Activated CD4-positive, alpha-beta T cell treated with anti-CD3 and anti-CD28 coated beads, Interleukin-10, Interleukin-2, amounts not matched to agents 100 ng/mL and 50 ng/mL, durations not matched to agents 16 hours and 8 hours (primary cell): ENCODE measurements at regions not wholly inside any gene's neighbourhood (a gene's known extent, or its start where the extent isn't known, plus 50 kb on each side); places are given as distances from the start of the nearest gene placed in this dataset.
"Not testable (repeated sequence)": the region's sequence is repeated elsewhere in the genome, so short reads cannot be mapped to it uniquely, and the experiment has no call there.

ENCODE experiments used
- DNase-seq: peaks from one replicate; pipeline ENCODE4 v3.0.0-alpha.2; 2020

GRCh38 chr7:29709002-29709401, 97.3 kb upstream of the WIPF3 start:
- DNase-seq = not testable (repeated sequence)

DNA sequence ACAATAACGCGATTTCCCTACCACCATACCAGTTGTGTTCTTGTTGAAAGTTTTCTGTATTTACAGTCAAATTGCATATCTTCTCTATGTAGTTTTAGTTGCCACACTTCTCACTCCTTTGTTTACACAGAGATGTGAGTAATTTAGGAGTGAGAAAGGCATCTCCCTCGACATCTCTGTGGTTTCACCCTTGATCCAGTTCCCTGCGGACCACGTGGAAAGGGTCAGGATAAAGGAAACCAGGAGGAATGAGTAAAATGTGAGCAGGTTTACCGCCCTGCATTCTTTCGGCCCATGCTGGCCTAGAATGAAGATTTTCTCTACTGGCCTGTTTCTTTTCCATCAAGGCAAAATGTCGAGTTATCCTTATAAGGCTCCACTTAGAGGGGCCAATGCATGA, 83.2 kb upstream of the WIPF3 start:
- not testable (repeated sequence) for DNase-seq

DNA sequence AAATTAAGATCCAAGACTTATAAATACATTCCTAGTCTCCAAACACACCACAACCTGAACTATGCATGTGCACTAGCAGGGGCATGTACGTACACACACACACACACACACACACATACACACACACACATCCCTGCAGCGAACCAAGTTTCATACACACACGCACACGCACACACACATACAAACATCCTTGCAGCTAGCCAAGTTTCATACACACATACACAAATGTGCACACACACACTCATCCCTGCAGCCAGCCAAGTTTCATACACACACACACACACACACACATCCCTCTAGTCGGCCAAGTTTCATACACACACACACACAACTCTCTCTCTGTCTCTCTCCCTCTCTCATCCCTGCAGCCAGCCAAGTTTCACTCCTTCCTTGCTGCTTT, 82.7 kb upstream of the WIPF3 start:
- DNase-seq = no peak

DNA sequence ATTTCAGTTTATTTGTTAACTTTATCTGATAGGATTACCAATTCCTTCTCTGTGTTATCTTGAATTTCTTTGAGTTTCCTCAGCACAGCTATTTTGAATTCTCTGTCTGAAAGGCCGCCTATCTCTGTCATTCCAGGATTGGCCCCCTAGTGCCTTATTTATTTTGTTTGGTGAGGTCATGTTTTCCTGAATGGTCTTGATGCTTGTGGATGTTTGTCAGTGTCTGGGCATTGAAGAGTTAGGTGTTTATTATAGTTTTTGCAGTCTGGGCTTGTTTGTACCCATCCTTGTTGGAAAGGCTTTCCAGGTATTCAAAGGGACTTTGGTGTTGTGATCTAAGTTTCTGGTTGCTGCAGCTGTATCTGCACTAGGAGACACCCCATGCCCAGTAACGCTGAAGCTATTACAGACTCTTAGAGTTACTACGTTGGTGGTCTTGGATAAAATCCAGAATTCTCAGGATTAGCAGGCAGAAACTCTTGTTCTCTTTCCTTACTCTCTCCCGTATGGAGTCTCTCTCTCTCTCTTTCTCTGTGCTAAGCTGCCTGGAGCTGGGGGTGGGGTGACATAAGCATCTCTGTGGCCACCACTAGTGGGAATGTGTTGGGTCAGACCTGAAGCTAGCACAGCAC, 76.7 kb upstream of the WIPF3 start:
- DNase-seq = not testable (repeated sequence)

DNA sequence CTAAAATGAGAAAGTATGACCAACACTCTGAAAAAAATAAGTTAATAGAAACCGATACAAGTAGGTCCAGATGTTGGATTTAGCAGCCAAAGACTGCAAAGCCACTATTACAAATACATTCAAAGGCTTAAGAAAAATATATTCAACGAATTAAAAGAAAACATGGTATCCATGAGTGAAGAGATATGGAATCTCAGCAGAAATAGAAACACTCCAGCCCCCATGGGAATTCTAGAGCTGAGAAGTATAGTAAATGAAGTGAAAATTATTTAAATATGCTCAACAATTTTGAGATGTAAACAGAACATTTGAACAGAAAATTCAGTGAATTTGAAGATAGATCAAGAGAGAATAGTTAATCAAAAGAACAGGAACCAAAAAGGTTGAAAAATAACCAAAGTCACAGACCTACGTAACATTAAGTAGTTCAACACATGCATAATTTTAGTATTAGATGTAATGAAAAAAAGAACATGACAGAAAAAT, 72.0 kb upstream of the WIPF3 start:
- DNase-seq = no peak

DNA sequence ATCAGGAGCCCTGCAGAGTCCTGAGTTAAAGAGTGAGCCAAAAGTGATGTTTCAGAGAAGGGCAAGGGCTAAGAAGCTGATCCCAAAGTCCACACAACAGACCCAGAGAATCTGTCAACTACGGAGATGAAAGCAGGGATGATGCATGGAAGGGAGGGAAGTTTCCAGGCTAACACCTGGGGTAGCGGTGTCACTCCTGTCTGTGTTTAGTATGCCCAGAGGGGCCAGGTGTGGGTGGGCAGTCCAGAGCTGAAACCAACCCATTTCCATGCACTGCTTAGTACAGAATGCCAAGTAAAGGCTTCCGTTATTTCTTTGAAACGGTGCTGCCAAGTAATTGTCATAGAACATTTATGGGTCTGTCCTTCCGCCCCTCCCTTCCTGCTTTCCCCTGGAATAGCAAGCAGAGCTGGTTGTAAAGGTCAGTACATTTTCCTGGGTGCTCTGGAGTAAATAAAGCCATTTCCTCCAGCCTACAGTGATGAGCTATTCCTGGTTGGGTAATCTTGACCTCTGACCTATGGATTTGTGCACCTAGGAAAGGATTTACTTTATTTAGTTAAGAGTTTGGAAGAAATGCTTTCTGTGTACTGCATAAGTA, 58.6 kb upstream of the WIPF3 start:
- not testable (repeated sequence) for DNase-seq

- DNase-seq = peak; percentile 14
These were observed 57.8 kb upstream of the WIPF3 start for GRCh38 chr7:29748286-29749099.

- no peak for DNase-seq
These were observed 56.5 kb upstream of the WIPF3 start for GRCh38 chr7:29749701-29750321.

DNA sequence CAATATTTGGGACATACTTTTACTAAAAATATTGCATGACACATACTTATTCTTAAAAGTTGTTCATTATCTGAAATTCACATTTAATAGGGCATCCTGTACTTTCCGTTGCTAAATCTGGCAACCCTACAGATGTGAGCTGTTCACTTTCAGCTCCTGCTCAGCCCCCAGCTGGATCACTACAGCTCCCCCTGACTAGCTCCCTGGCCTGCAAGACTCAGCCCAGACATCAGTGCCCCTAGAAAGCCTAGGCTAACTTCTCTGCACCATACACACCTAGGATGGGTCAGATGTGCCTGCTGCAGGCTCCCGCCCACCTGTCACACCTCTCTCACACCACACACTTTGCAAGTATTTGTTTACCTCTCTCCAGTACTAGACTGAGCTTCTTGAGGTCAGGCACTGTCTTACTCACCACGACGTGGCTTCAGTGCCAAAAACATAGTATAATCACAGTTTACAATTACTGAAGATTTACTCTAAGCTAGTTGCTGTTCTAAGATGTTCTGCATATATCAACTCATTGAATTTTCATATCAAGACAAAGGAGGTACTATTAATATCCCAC, 55.9 kb upstream of the WIPF3 start:
- not testable (repeated sequence) for DNase-seq

DNA sequence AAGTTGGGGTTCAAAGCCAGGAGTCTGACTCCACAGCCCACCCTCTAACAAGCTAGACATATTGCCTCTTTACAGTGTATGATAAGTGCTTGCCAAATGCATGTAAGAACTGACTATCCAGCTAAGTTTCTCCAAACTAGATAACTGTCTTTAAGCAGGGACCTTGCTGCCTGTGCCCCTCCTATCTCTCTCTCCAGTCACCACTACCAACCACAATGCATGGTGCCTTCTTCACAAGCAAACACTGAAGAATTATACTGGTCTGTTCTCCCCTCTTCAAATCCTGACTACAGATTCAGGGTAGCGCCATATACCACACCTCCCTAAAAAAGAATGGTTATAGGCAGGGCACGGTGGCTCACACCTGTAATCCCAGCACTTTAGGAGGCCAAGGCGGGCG, 55.3 kb upstream of the WIPF3 start:
- DNase-seq = not testable (repeated sequence)

DNA sequence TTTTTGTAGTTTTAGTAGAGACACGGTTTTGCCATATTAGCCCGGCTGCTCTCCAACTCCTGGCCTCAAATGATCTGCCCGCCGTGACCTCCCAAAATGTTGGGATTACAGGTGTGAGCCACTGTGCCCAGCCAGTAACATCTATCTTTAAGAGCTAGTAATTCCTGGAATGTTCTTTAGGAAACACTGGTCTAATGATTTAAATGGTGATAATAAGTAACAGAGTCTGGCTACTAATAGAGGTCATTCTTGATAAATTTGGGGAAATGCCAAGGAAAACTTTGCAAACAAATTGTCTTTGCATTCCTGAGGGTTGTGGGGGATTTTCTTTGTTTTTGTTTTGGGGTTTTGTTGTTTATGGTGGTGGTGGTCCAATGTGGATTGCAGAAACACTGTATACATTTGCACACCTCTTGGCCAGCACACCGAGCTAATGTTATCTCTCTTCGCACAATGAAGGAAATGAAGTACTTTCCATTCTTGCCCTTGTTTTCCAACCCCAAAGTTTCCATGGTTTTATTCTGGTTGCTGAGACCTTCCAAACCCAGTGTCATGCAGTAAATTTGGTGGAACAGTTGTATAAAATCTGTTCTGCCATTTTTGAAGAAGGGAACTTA, 51.3 kb upstream of the WIPF3 start:
- no peak for DNase-seq
